ENCODE measurements at regions not wholly inside any gene's neighbourhood (a gene's known extent, or its start where the extent isn't known, plus 50 kb on each side); places are given as distances from the start of the nearest gene placed in this dataset.

GRCh38 chr16:55249361-55249760 lies 74.6 kb upstream of the IRX6 start:
- no peak overlapping the region for H3K27ac ChIP-seq
- no peak overlapping the region for H3K4me3 ChIP-seq
- TF ChIP-seq, protein P1, sequence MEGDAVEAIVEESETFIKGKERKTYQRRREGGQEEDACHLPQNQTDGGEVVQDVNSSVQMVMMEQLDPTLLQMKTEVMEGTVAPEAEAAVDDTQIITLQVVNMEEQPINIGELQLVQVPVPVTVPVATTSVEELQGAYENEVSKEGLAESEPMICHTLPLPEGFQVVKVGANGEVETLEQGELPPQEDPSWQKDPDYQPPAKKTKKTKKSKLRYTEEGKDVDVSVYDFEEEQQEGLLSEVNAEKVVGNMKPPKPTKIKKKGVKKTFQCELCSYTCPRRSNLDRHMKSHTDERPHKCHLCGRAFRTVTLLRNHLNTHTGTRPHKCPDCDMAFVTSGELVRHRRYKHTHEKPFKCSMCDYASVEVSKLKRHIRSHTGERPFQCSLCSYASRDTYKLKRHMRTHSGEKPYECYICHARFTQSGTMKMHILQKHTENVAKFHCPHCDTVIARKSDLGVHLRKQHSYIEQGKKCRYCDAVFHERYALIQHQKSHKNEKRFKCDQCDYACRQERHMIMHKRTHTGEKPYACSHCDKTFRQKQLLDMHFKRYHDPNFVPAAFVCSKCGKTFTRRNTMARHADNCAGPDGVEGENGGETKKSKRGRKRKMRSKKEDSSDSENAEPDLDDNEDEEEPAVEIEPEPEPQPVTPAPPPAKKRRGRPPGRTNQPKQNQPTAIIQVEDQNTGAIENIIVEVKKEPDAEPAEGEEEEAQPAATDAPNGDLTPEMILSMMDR (IDR thresholded peaks at IDR 0.05) = no peak
- no peak for TF ChIP-seq POLR2AphosphoS5 (IDR thresholded peaks at IDR 0.05)
- no peak for TF ChIP-seq POLR2A (IDR thresholded peaks at IDR 0.05)
- H3K27me3 ChIP-seq = no peaks in the 10 kb centered on the region
- intact Hi-C loops (cut with DNase I; ENCODE audit: low total_unique reads) = no loop called here
- no peaks in the 10 kb centered on the region for H3K4me1 ChIP-seq
- no peaks in the 10 kb centered on the region for H3K36me3 ChIP-seq
- H3K9me3 ChIP-seq = peaks cover 0 to 8% of the 10 kb centered on the region in 2 donors
- DNase-seq (ENCODE audit: low spot score in 2 of 2) = no peak

- Histone ChIP-seq H3K4me3 (no peak overlapping the region), H3K9me3 (peaks cover 0 to 8% of the 10 kb centered on the region in 2 donors), H3K4me1 (no peaks in the 10 kb centered on the region), H3K36me3 (no peaks in the 10 kb centered on the region), H3K27ac (no peak overlapping the region), H3K27me3 (no peaks in the 10 kb centered on the region)
- TF ChIP-seq, protein P1 (IDR thresholded peaks at IDR 0.05) = no peak
- TF ChIP-seq POLR2A (IDR thresholded peaks at IDR 0.05) = no peak
- no peak for TF ChIP-seq POLR2AphosphoS5 (IDR thresholded peaks at IDR 0.05)
- DNase-seq (ENCODE audit: low spot score in 2 of 2) = no peak
- intact Hi-C loops (cut with DNase I; ENCODE audit: low total_unique reads) = no loop called here
These were observed 74.1 kb upstream of the IRX6 start for GRCh38 chr16:55249936-55250335.

GRCh38 chr16:55250701-55251100 lies 73.3 kb upstream of the IRX6 start:
- peak in 1 of 2 donors; percentile 22 for DNase-seq (ENCODE audit: low spot score in 2 of 2)
- no peaks in the 10 kb centered on the region for H3K4me1 ChIP-seq
- no peaks in the 10 kb centered on the region for H3K36me3 ChIP-seq
- H3K9me3 ChIP-seq = peaks cover 0 to 8% of the 10 kb centered on the region in 2 donors
- TF ChIP-seq, protein P1 (IDR thresholded peaks at IDR 0.05) = no peak
- H3K27ac ChIP-seq = no peak overlapping the region
- no peak overlapping the region for H3K4me3 ChIP-seq
- no peaks in the 10 kb centered on the region for H3K27me3 ChIP-seq
- intact Hi-C loops (cut with DNase I; ENCODE audit: low total_unique reads) = no loop called here

DNA sequence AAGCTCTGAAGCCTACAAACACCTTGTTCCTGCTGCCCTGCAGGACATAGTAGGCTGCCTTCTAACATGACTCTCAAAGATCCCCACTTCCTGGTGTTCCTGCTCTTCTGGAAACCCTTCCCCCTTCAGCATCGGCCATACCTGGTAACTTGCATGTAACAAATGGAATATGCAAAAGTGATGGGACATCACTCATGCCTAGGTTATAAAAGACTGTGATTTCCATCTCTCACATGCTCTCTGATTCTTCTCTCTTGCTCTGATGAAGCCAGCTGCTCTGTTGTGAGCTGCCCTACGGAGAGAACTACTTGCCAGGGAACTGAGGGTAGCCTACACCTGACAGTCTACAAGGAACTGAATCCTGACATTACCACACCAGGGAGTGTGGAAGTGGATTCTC lies 72.9 kb upstream of the IRX6 start:
- no peaks in the 10 kb centered on the region for H3K27me3 ChIP-seq
- no peaks in the 10 kb centered on the region for H3K4me1 ChIP-seq
- H3K27ac ChIP-seq = no peak overlapping the region
- no peak overlapping the region for H3K4me3 ChIP-seq
- no peak for DNase-seq (ENCODE audit: low spot score in 2 of 2)
- H3K9me3 ChIP-seq = peaks cover 0 to 8% of the 10 kb centered on the region in 2 donors
- no peaks in the 10 kb centered on the region for H3K36me3 ChIP-seq
- TF ChIP-seq, protein P1 (IDR thresholded peaks at IDR 0.05) = no peak
- TF ChIP-seq POLR2AphosphoS5 (IDR thresholded peaks at IDR 0.05) = no peak
- no peak for TF ChIP-seq POLR2A (IDR thresholded peaks at IDR 0.05)
- intact Hi-C loops (cut with DNase I; ENCODE audit: low total_unique reads) = no loop called here

DNA sequence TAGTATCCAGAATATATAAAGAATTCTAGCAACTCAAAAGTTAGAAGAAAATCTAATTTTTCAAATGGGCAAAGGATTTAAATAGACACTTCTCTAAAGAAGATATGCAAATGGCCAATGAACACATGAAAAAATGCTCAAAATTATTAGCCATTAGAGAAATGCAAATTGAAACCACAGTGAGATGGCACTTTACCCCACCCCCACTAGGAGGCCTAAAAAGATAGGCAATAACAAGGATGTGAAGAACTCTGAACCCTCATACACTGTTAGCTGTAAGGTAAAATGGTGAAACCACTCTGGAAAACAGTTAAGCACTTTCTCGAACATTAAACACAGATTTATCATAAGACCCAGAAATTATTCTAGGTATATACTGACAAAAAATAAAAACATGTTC lies 71.4 kb upstream of the IRX6 start:
- DNase-seq (ENCODE audit: low spot score in 2 of 2) = no peak
- TF ChIP-seq POLR2AphosphoS5 (IDR thresholded peaks at IDR 0.05) = no peak
- TF ChIP-seq, protein P1 (IDR thresholded peaks at IDR 0.05) = no peak
- TF ChIP-seq POLR2A (IDR thresholded peaks at IDR 0.05) = no peak
- H3K27me3 ChIP-seq = no peaks in the 10 kb centered on the region
- H3K4me3 ChIP-seq = no peak overlapping the region
- no peak overlapping the region for H3K27ac ChIP-seq
- intact Hi-C loops (cut with DNase I; ENCODE audit: low total_unique reads) = no loop called here
- H3K4me1 ChIP-seq = no peaks in the 10 kb centered on the region
- H3K36me3 ChIP-seq = no peaks in the 10 kb centered on the region
- peaks cover 0 to 8% of the 10 kb centered on the region in 2 donors for H3K9me3 ChIP-seq
